Natural killer cell (primary cell): ENCODE measurements at regions not wholly inside any gene's neighbourhood (a gene's known extent, or its start where the extent isn't known, plus 50 kb on each side); places are given as distances from the start of the nearest gene placed in this dataset.

ENCODE experiments used
- ATAC-seq, 3 donors: fragments of 150-1000 bp in 2 of 3; fragments of 200-7000 bp in 1 of 3; cut with Tn5 transposase; 1 replicate in 1 of 3; 2 replicates in 2 of 3; pipeline ENCODE4 v1.10.0; 2021; ENCODE audit warnings: mild to moderate bottlenecking in 2 of 3, moderate library complexity in 2 of 3
- DNase-seq, 2 donors: peaks; one replicate each; pipeline versions ENCODE4 v3.0.0 to v3.0.0-alpha.2; 2013 to 2021; ENCODE audit warnings: mixed read lengths in 1 of 2
- H3K27ac ChIP-seq: one replicate; pipeline ENCODE4 v1.5.1; 2013; ENCODE audit warnings: mild to moderate bottlenecking, low read length
- H3K27me3 ChIP-seq: one replicate; pipeline ENCODE4 v1.6.1; 2013; ENCODE audit warnings: low read length; ENCODE audit not compliant: control insufficient read depth, insufficient read depth
- H3K36me3 ChIP-seq: one replicate; pipeline ENCODE4 v1.6.1; 2013; ENCODE audit warnings: low read length; ENCODE audit not compliant: control insufficient read depth, insufficient read depth
- H3K4me1 ChIP-seq: one replicate; pipeline ENCODE4 v1.6.1; 2013; ENCODE audit warnings: low read length; ENCODE audit not compliant: control insufficient read depth, insufficient read depth
- H3K4me3 ChIP-seq: one replicate; pipeline ENCODE4 v1.5.1; 2013; ENCODE audit warnings: low read length
- H3K9me3 ChIP-seq: one replicate; pipeline ENCODE4 v1.6.1; 2013; ENCODE audit warnings: low read length; ENCODE audit not compliant: control insufficient read depth, insufficient read depth
- H3K27ac Mint-ChIP-seq, 2 donors: one replicate each; pipeline ENCODE4 v1.8.0; 2022; ENCODE audit warnings: mild to moderate bottlenecking in 2 of 2, mixed read lengths in 2 of 2, moderate library complexity in 1 of 2
- H3K27me3 Mint-ChIP-seq, 2 donors: one replicate each; pipeline ENCODE4 v1.8.0; 2022; ENCODE audit warnings: low read depth in 2 of 2, mixed read lengths in 2 of 2
- H3K36me3 Mint-ChIP-seq: one replicate; pipeline ENCODE4 v1.8.0; 2022; ENCODE audit warnings: mixed read lengths
- H3K4me1 Mint-ChIP-seq, 2 donors: one replicate each; pipeline ENCODE4 v1.8.0; 2022; ENCODE audit warnings: mixed read lengths in 2 of 2
- H3K4me3 Mint-ChIP-seq: one replicate; pipeline ENCODE4 v1.8.0; 2022; ENCODE audit warnings: mild to moderate bottlenecking, moderate library complexity, mixed read lengths
- H3K9me3 Mint-ChIP-seq, 2 donors: one replicate each; pipeline ENCODE4 v1.8.0; 2022; ENCODE audit warnings: mixed read lengths in 2 of 2
- CTCF ChIP-seq: fragments of 200-600 bp; IDR thresholded peaks from one replicate; pipeline ENCODE4 v1.8.0; 2022; ENCODE audit warnings: antibody characterized with exemption
- WGBS: methylation state at CpG from one replicate; pipeline ENCODE4 v1.1.7; 2013; ENCODE audit warnings: missing lambda C conversion rate; ENCODE audit not compliant: insufficient coverage; 5-methylcytosine and 5-hydroxymethylcytosine counted together
- intact Hi-C: fragments of 100-400 bp; cut with micrococcal nuclease; formaldehyde crosslinking; loops from one replicate; pipeline ENCODE4 v1.14.2; 2022

- 58% methylated on average over 2 of the region's 2 CpGs for WGBS
- no peak overlapping the region for H3K4me3 ChIP-seq
- no peak for ATAC-seq
- H3K27ac ChIP-seq, result no peak overlapping the region
- H3K36me3 Mint-ChIP-seq, result no peaks in the 10 kb centered on the region
- H3K9me3 Mint-ChIP-seq, result no peaks in the 10 kb centered on the region
- H3K9me3 ChIP-seq, result no peaks in the 10 kb centered on the region
- no peaks in the 10 kb centered on the region for H3K4me1 Mint-ChIP-seq
- H3K27ac Mint-ChIP-seq, result no peak overlapping the region
- no peaks in the 10 kb centered on the region for H3K4me1 ChIP-seq
- intact Hi-C loops, result no loop called here
- no peaks in the 10 kb centered on the region for H3K36me3 ChIP-seq
- H3K4me3 Mint-ChIP-seq, result no peak overlapping the region
- TF ChIP-seq CTCF, result no peak
- DNase-seq, result no peak
- no peaks in the 10 kb centered on the region for H3K27me3 Mint-ChIP-seq
- peaks cover 3% of the 10 kb centered on the region for H3K27me3 ChIP-seq
These were observed 72.7 kb upstream of the FAM136A start for GRCh38 chr2:70374616-70375015.

- ATAC-seq (no peak), DNase-seq (no peak)
- no peaks in the 10 kb centered on the region for H3K36me3 Mint-ChIP-seq
- Histone ChIP-seq H3K4me1 (no peaks in the 10 kb centered on the region), H3K36me3 (no peaks in the 10 kb centered on the region), H3K4me3 (no peak overlapping the region), H3K27me3 (peaks cover 3% of the 10 kb centered on the region), H3K9me3 (no peaks in the 10 kb centered on the region), H3K27ac (no peak overlapping the region)
- intact Hi-C loops, result no loop called here
- no peak overlapping the region for H3K27ac Mint-ChIP-seq
- no peaks in the 10 kb centered on the region for H3K9me3 Mint-ChIP-seq
- no peak for TF ChIP-seq CTCF
- WGBS, result 94% methylated on average over 2 of the region's 3 CpGs
- H3K27me3 Mint-ChIP-seq, result no peaks in the 10 kb centered on the region
- no peak overlapping the region for H3K4me3 Mint-ChIP-seq
- H3K4me1 Mint-ChIP-seq, result no peaks in the 10 kb centered on the region
These were observed 69.9 kb upstream of the FAM136A start for GRCh38 chr2:70371753-70372152.

GRCh38 chr2:70369082-70369481 lies 67.2 kb upstream of the FAM136A start:
- Mint-ChIP-seq H3K4me3 (no peak overlapping the region), H3K9me3 (no peaks in the 10 kb centered on the region), H3K36me3 (no peaks in the 10 kb centered on the region), H3K27ac (no peak overlapping the region), H3K27me3 (no peaks in the 10 kb centered on the region), H3K4me1 (no peaks in the 10 kb centered on the region)
- Histone ChIP-seq H3K27me3 (peaks cover 2% of the 10 kb centered on the region), H3K27ac (no peak overlapping the region), H3K9me3 (no peaks in the 10 kb centered on the region), H3K36me3 (no peaks in the 10 kb centered on the region), H3K4me1 (no peaks in the 10 kb centered on the region), H3K4me3 (no peak overlapping the region)
- intact Hi-C loops, result no loop called here
- no peak for TF ChIP-seq CTCF
- no peak for DNase-seq
- ATAC-seq, result no peak
- WGBS, result 50% methylated on average over 4 of the region's 5 CpGs

GRCh38 chr2:70368545-70368944 lies 66.7 kb upstream of the FAM136A start:
- Histone ChIP-seq H3K27me3 (no peaks in the 10 kb centered on the region), H3K4me1 (no peaks in the 10 kb centered on the region), H3K9me3 (no peaks in the 10 kb centered on the region), H3K4me3 (no peak overlapping the region), H3K27ac (no peak overlapping the region), H3K36me3 (no peaks in the 10 kb centered on the region)
- H3K9me3 Mint-ChIP-seq, result no peaks in the 10 kb centered on the region
- no peaks in the 10 kb centered on the region for H3K27me3 Mint-ChIP-seq
- ATAC-seq, result no peak
- DNase-seq, result no peak
- no peak overlapping the region for H3K4me3 Mint-ChIP-seq
- intact Hi-C loops, result no loop called here
- WGBS, result 82% methylated on average over 4 of the region's 4 CpGs
- TF ChIP-seq CTCF, result no peak
- no peaks in the 10 kb centered on the region for H3K36me3 Mint-ChIP-seq
- no peak overlapping the region for H3K27ac Mint-ChIP-seq
- H3K4me1 Mint-ChIP-seq, result peaks cover 0 to 1% of the 10 kb centered on the region in 2 donors
